GM20000 (cell line): ENCODE measurements at regions not wholly inside any gene's neighbourhood (a gene's known extent, or its start where the extent isn't known, plus 50 kb on each side); places are given as distances from the start of the nearest gene placed in this dataset.
A peak's percentile ranks its signal among the peaks of the same experiment; 100 is the strongest.

Experiments used
- DNase-seq: peaks from one replicate; pipeline ENCODE4 v3.0.0; 2012; ENCODE audit warnings: low spot score
- CTCF ChIP-seq: IDR thresholded peaks from 2 replicates; pipeline ENCODE4 v1.5.1; 2012; ENCODE audit warnings: mild to moderate bottlenecking, control low read depth; ENCODE audit errors: extremely low read depth, missing control alignments

- no peak for TF ChIP-seq CTCF
- DNase-seq: no peak
These were observed 51.0 kb upstream of the PRB2 start for GRCh38 chr12:11446372-11446771.

- TF ChIP-seq CTCF: no peak
- no peak for DNase-seq
These were observed 62.8 kb upstream of the PRB2 start for GRCh38 chr12:11457996-11458645.

GRCh38 chr12:11460343-11461023, 65.1 kb upstream of the PRB2 start:
- TF ChIP-seq CTCF: no peak
- DNase-seq: no peak

GRCh38 chr12:11461433-11461832, 66.1 kb upstream of the PRB2 start:
- TF ChIP-seq CTCF: no peak
- no peak for DNase-seq

GRCh38 chr12:11477110-11477509, 81.7 kb upstream of the PRB2 start:
- DNase-seq: no peak
- no peak for TF ChIP-seq CTCF

- no peak for DNase-seq
- no peak for TF ChIP-seq CTCF
These were observed 87.6 kb upstream of the PRB2 start for GRCh38 chr12:11482955-11483354.

- DNase-seq: peak; percentile 80
- peak; percentile 82 for TF ChIP-seq CTCF
These were observed 91.5 kb upstream of the PRB2 start for GRCh38 chr12:11486623-11487444.
